ENCODE measurements at regions not wholly inside any gene's neighbourhood (a gene's known extent, or its start where the extent isn't known, plus 50 kb on each side); places are given as distances from the start of the nearest gene placed in this dataset.

DNA sequence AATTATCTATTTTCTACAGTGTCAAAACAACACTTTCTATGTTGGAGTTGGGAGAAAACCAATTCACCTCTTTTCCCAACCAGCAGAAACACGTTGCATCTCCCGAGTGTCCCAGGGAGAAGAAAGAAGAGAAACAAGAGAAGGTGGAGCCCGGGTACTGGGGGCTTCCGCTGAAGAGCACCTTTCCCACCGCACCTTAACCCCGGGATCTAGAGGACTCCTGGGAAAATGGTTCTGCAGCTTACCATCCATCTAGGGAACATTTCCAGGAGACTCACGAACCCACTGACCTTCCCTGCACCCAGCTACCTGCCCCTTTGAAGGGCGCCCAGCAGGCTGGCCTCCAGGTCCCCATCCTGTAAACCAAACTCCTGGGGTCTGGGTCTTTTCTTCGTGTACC lies 346.8 kb downstream of the TCERG1L start:
- TF ChIP-seq CTCF (conservative IDR thresholded peaks at IDR 0.05; ENCODE audit: low read depth in 2 of 2) (no peak), EZH2 (IDR thresholded peaks at IDR 0.05; ENCODE audit: low read depth, unreplicated experiment) (no peak), POLR2AphosphoS5 (IDR thresholded peaks at IDR 0.05; ENCODE audit: low read depth) (no peak), ZNF462 (CRISPR knock-in tag; IDR thresholded peaks at IDR 0.05) (no peak), CREB1 (CRISPR knock-in tag; IDR thresholded peaks at IDR 0.05; ENCODE audit: low read depth) (no peak), EZH2phosphoT487 (IDR thresholded peaks at IDR 0.05; ENCODE audit: unreplicated experiment) (no peak), ZNF114 (CRISPR knock-in tag; IDR thresholded peaks at IDR 0.05) (no peak), ETS1 (IDR thresholded peaks at IDR 0.05) (no peak), JUNB (IDR thresholded peaks at IDR 0.05; ENCODE audit: unreplicated experiment) (no peak), STAT1 (IDR thresholded peaks at IDR 0.05; ENCODE audit: unreplicated experiment) (no peak), NANOG (IDR thresholded peaks at IDR 0.05; ENCODE audit: borderline replicate concordance) (no peak)
- TF ChIP-seq, protein P1, sequence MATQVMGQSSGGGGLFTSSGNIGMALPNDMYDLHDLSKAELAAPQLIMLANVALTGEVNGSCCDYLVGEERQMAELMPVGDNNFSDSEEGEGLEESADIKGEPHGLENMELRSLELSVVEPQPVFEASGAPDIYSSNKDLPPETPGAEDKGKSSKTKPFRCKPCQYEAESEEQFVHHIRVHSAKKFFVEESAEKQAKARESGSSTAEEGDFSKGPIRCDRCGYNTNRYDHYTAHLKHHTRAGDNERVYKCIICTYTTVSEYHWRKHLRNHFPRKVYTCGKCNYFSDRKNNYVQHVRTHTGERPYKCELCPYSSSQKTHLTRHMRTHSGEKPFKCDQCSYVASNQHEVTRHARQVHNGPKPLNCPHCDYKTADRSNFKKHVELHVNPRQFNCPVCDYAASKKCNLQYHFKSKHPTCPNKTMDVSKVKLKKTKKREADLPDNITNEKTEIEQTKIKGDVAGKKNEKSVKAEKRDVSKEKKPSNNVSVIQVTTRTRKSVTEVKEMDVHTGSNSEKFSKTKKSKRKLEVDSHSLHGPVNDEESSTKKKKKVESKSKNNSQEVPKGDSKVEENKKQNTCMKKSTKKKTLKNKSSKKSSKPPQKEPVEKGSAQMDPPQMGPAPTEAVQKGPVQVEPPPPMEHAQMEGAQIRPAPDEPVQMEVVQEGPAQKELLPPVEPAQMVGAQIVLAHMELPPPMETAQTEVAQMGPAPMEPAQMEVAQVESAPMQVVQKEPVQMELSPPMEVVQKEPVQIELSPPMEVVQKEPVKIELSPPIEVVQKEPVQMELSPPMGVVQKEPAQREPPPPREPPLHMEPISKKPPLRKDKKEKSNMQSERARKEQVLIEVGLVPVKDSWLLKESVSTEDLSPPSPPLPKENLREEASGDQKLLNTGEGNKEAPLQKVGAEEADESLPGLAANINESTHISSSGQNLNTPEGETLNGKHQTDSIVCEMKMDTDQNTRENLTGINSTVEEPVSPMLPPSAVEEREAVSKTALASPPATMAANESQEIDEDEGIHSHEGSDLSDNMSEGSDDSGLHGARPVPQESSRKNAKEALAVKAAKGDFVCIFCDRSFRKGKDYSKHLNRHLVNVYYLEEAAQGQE (IDR thresholded peaks at IDR 0.05; ENCODE audit: unreplicated experiment): no peak

All from GM23338 (cell line).